Cardiac muscle cell (in vitro differentiated cells and primary cell): ENCODE measurements at regions not wholly inside any gene's neighbourhood (a gene's known extent, or its start where the extent isn't known, plus 50 kb on each side); places are given as distances from the start of the nearest gene placed in this dataset.

Source experiments
- DNase-seq, 2 donors: peaks; one replicate each; pipeline versions ENCODE4 v3.0.0 to v3.0.0-alpha.2; 2010 to 2017; ENCODE audit warnings: low read depth in 1 of 2, low spot score in 1 of 2
- H3K27ac ChIP-seq: fragments of 200-600 bp; sonication (generic); 2 replicates; pipeline ENCODE4 v1.5.1; 2016
- H3K27me3 ChIP-seq: fragments of 200-600 bp; sonication (generic); 2 replicates; pipeline ENCODE4 v1.6.0; 2016; ENCODE audit warnings: control low read depth
- H3K36me3 ChIP-seq: fragments of 200-600 bp; sonication (generic); 2 replicates; pipeline ENCODE4 v1.5.1; 2016; ENCODE audit warnings: control low read depth
- H3K4me1 ChIP-seq: fragments of 200-600 bp; sonication (generic); 2 replicates; pipeline ENCODE4 v1.8.1; 2017; ENCODE audit warnings: low read depth, mild to moderate bottlenecking, mixed run types
- H3K4me3 ChIP-seq: fragments of 200-600 bp; sonication (generic); 2 replicates; pipeline ENCODE4 v1.5.1; 2016; ENCODE audit warnings: mild to moderate bottlenecking
- H3K9me3 ChIP-seq: fragments of 200-600 bp; sonication (generic); 2 replicates; pipeline ENCODE4 v1.5.1; 2017; ENCODE audit warnings: low read depth, mild to moderate bottlenecking, control low read depth
- CTCF ChIP-seq: IDR thresholded peaks from 2 replicates; pipeline ENCODE4 v1.5.1; 2012; ENCODE audit warnings: low read depth, mild to moderate bottlenecking, low read length

- H3K4me1 ChIP-seq, result peaks cover 2% of the 10 kb centered on the region
These were observed 199.4 kb upstream of the LRIG3 start for GRCh38 chr12:59119676-59120075.

GRCh38 chr12:59118356-59118755, 198.1 kb upstream of the LRIG3 start:
- Histone ChIP-seq H3K4me3 (no peak overlapping the region), H3K4me1 (peaks cover 2% of the 10 kb centered on the region), H3K27me3 (no peaks in the 10 kb centered on the region), H3K27ac (no peak overlapping the region), H3K36me3 (no peaks in the 10 kb centered on the region), H3K9me3 (no peaks in the 10 kb centered on the region)
- no peak for DNase-seq
- no peak for TF ChIP-seq CTCF

More at GRCh38 chr12:59119676-59120075, 199.4 kb upstream of the LRIG3 start:
- no peaks in the 10 kb centered on the region for H3K27me3 ChIP-seq
- H3K4me3 ChIP-seq, result no peak overlapping the region
- DNase-seq, result peak in 1 of 2 donors; percentile 72
- H3K27ac ChIP-seq, result no peak overlapping the region
- no peaks in the 10 kb centered on the region for H3K9me3 ChIP-seq
- no peaks in the 10 kb centered on the region for H3K36me3 ChIP-seq
- TF ChIP-seq CTCF, result no peak

GRCh38 chr12:59115995-59116394, 195.7 kb upstream of the LRIG3 start:
- Histone ChIP-seq H3K27me3 (no peaks in the 10 kb centered on the region), H3K36me3 (no peaks in the 10 kb centered on the region), H3K27ac (no peak overlapping the region), H3K4me1 (peaks cover 2% of the 10 kb centered on the region), H3K4me3 (no peak overlapping the region), H3K9me3 (no peaks in the 10 kb centered on the region)
- no peak for DNase-seq
- no peak for TF ChIP-seq CTCF

GRCh38 chr12:59115526-59115925, 195.2 kb upstream of the LRIG3 start:
- no peaks in the 10 kb centered on the region for H3K36me3 ChIP-seq
- no peak for TF ChIP-seq CTCF
- no peaks in the 10 kb centered on the region for H3K9me3 ChIP-seq
- no peak for DNase-seq
- no peaks in the 10 kb centered on the region for H3K27me3 ChIP-seq
- peaks cover 2% of the 10 kb centered on the region for H3K4me1 ChIP-seq
- H3K27ac ChIP-seq, result no peak overlapping the region
- H3K4me3 ChIP-seq, result no peak overlapping the region

GRCh38 chr12:59113831-59114615, 193.7 kb upstream of the LRIG3 start:
- no peaks in the 10 kb centered on the region for H3K9me3 ChIP-seq
- peaks cover 2% of the 10 kb centered on the region for H3K4me1 ChIP-seq
- no peaks in the 10 kb centered on the region for H3K36me3 ChIP-seq
- TF ChIP-seq CTCF, result peak; percentile 94
- H3K4me3 ChIP-seq, result no peak overlapping the region
- no peaks in the 10 kb centered on the region for H3K27me3 ChIP-seq
- H3K27ac ChIP-seq, result no peak overlapping the region
- peak; percentile 90 to 91 for DNase-seq
